GM23248 (cell line): ENCODE measurements at regions not wholly inside any gene's neighbourhood (a gene's known extent, or its start where the extent isn't known, plus 50 kb on each side); places are given as distances from the start of the nearest gene placed in this dataset.

Source experiments
- DNase-seq: peaks from one replicate; pipeline ENCODE4 v3.0.0-alpha.2; 2015
- H2AFZ ChIP-seq: fragments of 200-600 bp; sonication (generic); 2 replicates; pipeline ENCODE4 v1.6.1; 2016; ENCODE audit warnings: antibody characterized with exemption
- H3F3A ChIP-seq: fragments of 200-600 bp; sonication (generic); 2 replicates; pipeline ENCODE4 v1.6.1; 2016; ENCODE audit warnings: mild to moderate bottlenecking, antibody characterized with exemption, mixed run types; ENCODE audit not compliant: insufficient read depth
- H3K27ac ChIP-seq: fragments of 200-600 bp; sonication (generic); 2 replicates; pipeline ENCODE4 v1.5.1; 2016; ENCODE audit warnings: mild to moderate bottlenecking
- H3K27me3 ChIP-seq: fragments of 200-600 bp; sonication (generic); replicated peaks from 2 replicates; pipeline ENCODE4 v1.6.1; 2016; ENCODE audit warnings: mild to moderate bottlenecking; ENCODE audit not compliant: insufficient read depth
- H3K36me3 ChIP-seq: fragments of 200-600 bp; sonication (generic); 2 replicates; pipeline ENCODE4 v1.6.1; 2016; ENCODE audit warnings: low read depth, mild to moderate bottlenecking
- H3K4me1 ChIP-seq: fragments of 200-600 bp; sonication (generic); 2 replicates; pipeline ENCODE4 v1.6.1; 2016; ENCODE audit warnings: mild to moderate bottlenecking; ENCODE audit not compliant: insufficient read depth
- H3K4me2 ChIP-seq: fragments of 200-600 bp; sonication (generic); one replicate; pipeline ENCODE4 v1.6.1; 2016; ENCODE audit warnings: mild to moderate bottlenecking; ENCODE audit not compliant: unreplicated experiment
- H3K4me3 ChIP-seq: fragments of 200-600 bp; sonication (generic); 2 replicates; pipeline ENCODE4 v1.5.1; 2016; ENCODE audit warnings: mild to moderate bottlenecking
- H3K79me2 ChIP-seq: fragments of 200-600 bp; sonication (generic); 2 replicates; pipeline ENCODE4 v1.6.1; 2016; ENCODE audit warnings: mild to moderate bottlenecking; ENCODE audit not compliant: insufficient read depth
- H3K9ac ChIP-seq: fragments of 200-600 bp; sonication (generic); 2 replicates; pipeline ENCODE4 v1.6.1; 2016; ENCODE audit warnings: mild to moderate bottlenecking
- H3K9me2 ChIP-seq: fragments of 200-600 bp; sonication (generic); 2 replicates; pipeline ENCODE4 v1.6.1; 2016; ENCODE audit warnings: mixed run types, mild to moderate bottlenecking, moderate library complexity; ENCODE audit not compliant: insufficient read depth
- H3K9me3 ChIP-seq: fragments of 200-600 bp; sonication (generic); one replicate; pipeline ENCODE4 v1.6.1; 2017; ENCODE audit warnings: low read depth
- H4K20me1 ChIP-seq: fragments of 200-600 bp; sonication (generic); 2 replicates; pipeline ENCODE4 v1.6.0; 2016; ENCODE audit not compliant: insufficient read depth
- EZH2 ChIP-seq: fragments of 200-600 bp; sonication (generic); IDR thresholded peaks from 2 replicates; pipeline ENCODE4 v1.6.1; 2018; ENCODE audit warnings: antibody characterized with exemption, mild to moderate bottlenecking; ENCODE audit not compliant: insufficient read depth, poor library complexity, severe bottlenecking
- EZH2phosphoT487 ChIP-seq: fragments of 200-600 bp; sonication (generic); IDR thresholded peaks from 2 replicates; pipeline ENCODE4 v1.6.1; 2018; ENCODE audit warnings: antibody characterized with exemption, moderate library complexity, mild to moderate bottlenecking, low read depth; ENCODE audit not compliant: insufficient read depth
- WGBS, 2 experiments: methylation state at CpG; one replicate each; pipeline ENCODE4 v1.1.6; 2015 to 2017; ENCODE audit warnings: low lambda C conversion rate in 2 of 2, low coverage in 1 of 2; ENCODE audit errors: missing lambda C conversion rate in 2 of 2; 5-methylcytosine and 5-hydroxymethylcytosine counted together
- in situ Hi-C: fragments of 300-500 bp; cut with MboI; formaldehyde crosslinking; loops from 2 replicates; pipeline ENCODE4 v1.15.0; 2020

DNA sequence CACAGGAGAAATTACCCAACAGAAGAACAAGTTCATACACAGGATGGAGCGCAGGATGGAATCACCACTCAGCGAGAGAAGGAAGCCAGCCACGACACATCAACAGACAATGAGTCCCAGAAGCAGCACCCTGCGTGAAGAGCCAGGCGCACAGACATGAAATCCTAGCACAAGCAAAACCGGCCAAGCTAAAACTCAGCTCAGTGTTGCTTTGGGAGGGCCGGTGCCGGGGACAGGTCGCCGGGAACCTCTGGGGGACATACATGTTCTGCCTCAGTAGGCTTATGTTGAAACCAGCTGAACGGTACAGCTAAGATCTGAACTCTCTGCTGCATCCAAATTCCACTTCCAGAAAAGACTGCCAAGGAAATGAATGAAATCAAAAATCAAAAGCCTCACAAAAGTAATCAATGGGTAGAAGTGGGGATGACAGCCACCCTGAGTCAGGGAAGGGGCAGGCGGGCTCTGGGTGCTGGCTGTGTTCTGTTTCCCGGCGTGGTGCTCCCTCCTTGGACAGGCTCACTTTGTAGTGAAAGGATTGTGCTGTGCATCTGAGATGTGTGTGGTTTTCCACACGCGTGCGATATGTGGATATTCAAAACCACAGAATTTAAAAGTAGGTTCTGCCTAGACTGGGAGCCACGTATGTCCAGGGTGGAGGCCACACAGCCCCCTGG, 114.7 kb downstream of the PDGFA start:
- no peak for DNase-seq
- no peaks in the 10 kb centered on the region for H3F3A ChIP-seq
- no peak overlapping the region for H3K4me2 ChIP-seq
- H3K9me2 ChIP-seq: no peaks in the 10 kb centered on the region
- H3K27me3 ChIP-seq: peaks cover 39% of the 10 kb centered on the region
- H3K9ac ChIP-seq: no peak overlapping the region
- H3K27ac ChIP-seq: no peak overlapping the region
- no peaks in the 10 kb centered on the region for H3K79me2 ChIP-seq
- H3K4me1 ChIP-seq: no peaks in the 10 kb centered on the region
- in situ Hi-C loops: no loop called here
- H2AFZ ChIP-seq: no peak overlapping the region
- TF ChIP-seq EZH2 (no peak), EZH2phosphoT487 (no peak)
- H3K4me3 ChIP-seq: no peak overlapping the region
- no peaks in the 10 kb centered on the region for H3K9me3 ChIP-seq
- no peaks in the 10 kb centered on the region for H3K36me3 ChIP-seq
- WGBS, 2 experiments: 51 to 52% methylated on average over 18 of the region's 18 CpGs
- no peaks in the 10 kb centered on the region for H4K20me1 ChIP-seq

DNA sequence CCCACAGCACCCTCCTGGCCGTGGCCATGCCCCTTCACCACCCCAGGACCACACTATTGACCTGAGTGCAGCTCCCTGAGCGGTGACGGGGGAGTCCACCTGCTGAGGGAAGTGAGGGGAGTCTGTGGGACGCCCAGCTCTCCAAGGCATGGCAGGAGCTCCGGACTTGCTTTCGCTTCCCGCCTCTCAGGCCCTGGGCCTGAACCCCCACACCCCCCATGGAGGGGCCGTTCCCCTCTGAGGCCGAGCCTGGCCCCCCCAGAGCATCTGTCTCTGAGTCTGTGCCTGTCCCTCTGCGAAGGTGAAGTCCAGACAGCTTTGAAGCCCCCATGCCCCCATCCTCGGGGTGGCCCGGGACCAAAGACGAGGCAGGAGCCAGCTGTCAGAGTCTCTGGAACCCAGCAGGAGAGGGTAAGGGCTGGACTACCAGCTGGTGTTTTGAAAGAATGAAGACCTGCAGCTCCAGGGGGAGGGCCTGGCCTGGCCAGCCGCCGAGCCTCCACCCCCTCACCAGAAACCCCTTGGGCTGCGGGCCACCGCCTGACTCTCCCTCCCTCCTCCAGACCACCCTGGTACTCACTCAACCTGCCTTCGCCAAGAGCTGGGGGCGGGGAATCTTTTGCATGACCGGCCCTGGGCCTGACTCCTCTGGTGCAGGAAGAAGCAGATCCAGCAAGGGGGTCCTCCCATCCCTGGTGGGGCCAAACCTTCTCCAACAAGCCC, 114.0 kb downstream of the PDGFA start:
- Histone ChIP-seq H3K36me3 (no peaks in the 10 kb centered on the region), H3K27ac (no peak overlapping the region), H3K79me2 (no peaks in the 10 kb centered on the region), H3K4me1 (no peaks in the 10 kb centered on the region), H3K9me3 (no peaks in the 10 kb centered on the region), H3K9ac (no peak overlapping the region), H3K9me2 (no peaks in the 10 kb centered on the region), H2AFZ (no peak overlapping the region), H3F3A (no peaks in the 10 kb centered on the region), H3K4me3 (no peak overlapping the region), H3K4me2 (no peak overlapping the region), H4K20me1 (no peaks in the 10 kb centered on the region), H3K27me3 (peaks cover 39% of the 10 kb centered on the region)
- in situ Hi-C loops: no loop called here
- 9 to 11% methylated on average over 19 to 20 of the region's 20 CpGs for WGBS, 2 experiments
- TF ChIP-seq EZH2 (no peak), EZH2phosphoT487 (no peak)
- no peak for DNase-seq

- 30 to 36% methylated on average over 4 to 6 of the region's 6 CpGs for WGBS, 2 experiments
- no peaks in the 10 kb centered on the region for H3K4me1 ChIP-seq
- no peaks in the 10 kb centered on the region for H3K9me2 ChIP-seq
- no peaks in the 10 kb centered on the region for H3K9me3 ChIP-seq
- H3K4me2 ChIP-seq: no peak overlapping the region
- no peaks in the 10 kb centered on the region for H3K36me3 ChIP-seq
- no peaks in the 10 kb centered on the region for H4K20me1 ChIP-seq
- H3K79me2 ChIP-seq: no peaks in the 10 kb centered on the region
- in situ Hi-C loops: no loop called here
- DNase-seq: no peak
- H3K27me3 ChIP-seq: peaks cover 34% of the 10 kb centered on the region
- no peak overlapping the region for H3K27ac ChIP-seq
- H3K9ac ChIP-seq: no peak overlapping the region
- no peak for TF ChIP-seq EZH2
- TF ChIP-seq EZH2phosphoT487: no peak
- no peak overlapping the region for H3K4me3 ChIP-seq
- no peaks in the 10 kb centered on the region for H3F3A ChIP-seq
- H2AFZ ChIP-seq: no peak overlapping the region
Observed at GRCh38 chr7:407721-408539, 111.7 kb downstream of the PDGFA start.

- in situ Hi-C loops: no loop called here
- H3K4me3 ChIP-seq: no peak overlapping the region
- H3K4me2 ChIP-seq: no peak overlapping the region
- H3K9me2 ChIP-seq: no peaks in the 10 kb centered on the region
- H3K36me3 ChIP-seq: no peaks in the 10 kb centered on the region
- WGBS, 2 experiments: 57 to 61% methylated on average over 17 to 21 of the region's 21 CpGs
- H3K79me2 ChIP-seq: no peaks in the 10 kb centered on the region
- no peak for DNase-seq
- no peak overlapping the region for H3K27ac ChIP-seq
- H4K20me1 ChIP-seq: no peaks in the 10 kb centered on the region
- H3K9me3 ChIP-seq: no peaks in the 10 kb centered on the region
- H3K9ac ChIP-seq: no peak overlapping the region
- no peaks in the 10 kb centered on the region for H3K4me1 ChIP-seq
- H3K27me3 ChIP-seq: peaks cover 34% of the 10 kb centered on the region
- no peak for TF ChIP-seq EZH2
- no peak for TF ChIP-seq EZH2phosphoT487
- no peaks in the 10 kb centered on the region for H3F3A ChIP-seq
- H2AFZ ChIP-seq: no peak overlapping the region
Observed at GRCh38 chr7:408751-409311, 110.8 kb downstream of the PDGFA start.
